NCI-H2029 (cell line): ENCODE measurements at regions not wholly inside any gene's neighbourhood (a gene's known extent, or its start where the extent isn't known, plus 50 kb on each side); places are given as distances from the start of the nearest gene placed in this dataset.
"Not testable (repeated sequence)": the region's sequence is repeated elsewhere in the genome, so short reads cannot be mapped to it uniquely, and the experiment has no call there.

Experiments
- DNase-seq: peaks from one replicate; lab custom pipeline; 2025; lab: John Stamatoyannopoulos, UW

DNA sequence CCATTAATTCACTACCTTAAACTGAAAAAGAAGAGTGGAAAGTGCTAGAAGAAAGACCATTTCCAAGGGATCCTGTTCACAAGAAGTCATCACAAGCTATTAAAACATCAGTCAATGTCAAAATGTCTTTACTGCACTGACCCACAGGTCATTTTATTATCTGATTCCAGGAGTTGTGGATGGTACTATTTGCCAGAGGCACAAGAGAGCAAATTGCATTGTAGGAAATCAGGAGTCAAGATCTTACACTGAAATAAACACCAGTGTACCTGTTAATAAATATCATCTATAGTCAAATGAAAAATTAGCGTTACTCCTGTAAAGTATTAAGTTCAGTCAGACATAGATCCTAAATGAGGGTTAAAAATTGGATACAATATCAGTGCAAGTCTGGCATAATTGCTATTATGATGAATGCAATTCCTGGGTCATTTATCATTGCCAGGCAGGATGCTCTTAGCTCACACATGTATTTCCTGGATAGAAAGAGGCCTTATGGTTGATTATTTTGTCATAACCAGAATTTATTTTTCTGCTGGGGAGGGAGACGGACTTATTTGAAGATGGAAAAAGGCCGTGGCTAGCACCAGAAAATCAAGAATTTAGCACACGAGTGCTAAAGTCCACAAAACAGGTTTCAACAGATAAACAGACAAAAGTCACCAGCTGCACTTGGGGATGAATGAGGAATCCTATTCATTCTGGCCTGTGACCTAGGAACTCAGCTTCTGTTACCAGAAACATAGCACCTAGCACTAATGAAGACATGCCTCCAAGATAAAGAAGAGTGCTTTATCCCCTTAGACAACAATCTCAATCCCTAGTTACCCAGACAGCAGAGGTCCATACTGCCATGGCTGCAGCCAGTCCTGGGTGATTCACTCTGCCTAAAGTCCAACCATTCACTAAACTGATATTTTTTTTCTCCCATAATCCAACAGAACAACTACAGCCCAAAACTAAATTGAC, 683.1 kb upstream of the POM121L12 start:
- no peak for DNase-seq

DNA sequence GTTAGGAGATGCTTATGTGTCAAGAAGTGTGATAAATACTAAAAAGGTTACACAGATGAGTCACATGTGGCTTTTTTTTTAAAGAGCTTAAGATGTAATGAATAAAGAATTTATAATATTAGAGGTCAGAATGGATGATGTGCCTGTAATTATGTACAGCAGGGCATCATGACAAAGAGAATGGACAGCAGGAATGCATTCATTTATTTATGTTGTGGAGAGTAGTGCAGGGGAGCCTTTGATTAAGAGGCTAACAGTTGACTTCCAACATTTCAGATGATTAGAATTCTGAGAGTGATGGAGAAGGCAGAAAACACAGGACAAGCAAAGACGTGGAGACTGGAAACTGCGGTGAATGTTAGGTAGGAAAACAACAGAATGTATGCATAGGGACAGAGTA, 691.4 kb upstream of the POM121L12 start:
- no peak for DNase-seq

DNA sequence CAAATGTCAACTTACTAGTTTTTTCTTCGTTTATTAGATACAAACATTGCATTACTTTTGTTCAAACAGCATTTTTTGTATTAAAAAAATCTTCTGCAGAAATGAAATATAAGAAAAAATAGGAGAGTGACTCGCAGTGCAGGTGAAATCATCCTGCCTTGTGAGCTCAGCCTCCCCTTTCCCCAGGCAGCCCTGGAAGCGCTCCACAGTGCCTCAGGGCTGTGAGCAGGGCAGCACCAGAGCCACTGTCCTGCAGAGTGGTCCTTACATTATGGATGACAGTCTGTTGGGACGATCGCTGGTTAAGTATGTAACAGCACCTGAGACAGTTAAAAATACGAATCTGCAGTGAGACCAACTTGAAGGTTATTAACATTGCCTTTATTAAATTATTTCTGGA, 695.4 kb upstream of the POM121L12 start:
- no peak for DNase-seq

DNA sequence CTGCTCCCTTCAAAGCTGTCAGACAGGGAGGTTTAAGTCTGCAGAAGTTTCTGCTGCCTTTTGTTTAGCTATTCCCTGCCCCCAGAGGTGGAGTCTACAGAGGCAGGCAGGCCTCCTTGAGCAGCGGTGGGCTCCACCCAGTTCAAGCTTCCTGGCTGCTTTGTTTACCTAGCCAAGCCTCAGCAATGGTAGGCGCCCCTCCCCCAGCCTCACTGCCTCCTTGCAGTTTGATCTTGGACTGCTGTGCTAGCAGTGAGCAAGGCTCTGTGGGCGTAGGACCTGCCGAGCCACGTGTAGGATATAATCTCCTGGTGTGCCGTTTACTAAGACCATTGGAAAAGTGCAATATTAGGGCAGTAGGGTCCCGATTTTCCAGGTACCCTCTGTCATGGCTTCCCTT, 707.1 kb upstream of the POM121L12 start:
- DNase-seq: not testable (repeated sequence)

DNA sequence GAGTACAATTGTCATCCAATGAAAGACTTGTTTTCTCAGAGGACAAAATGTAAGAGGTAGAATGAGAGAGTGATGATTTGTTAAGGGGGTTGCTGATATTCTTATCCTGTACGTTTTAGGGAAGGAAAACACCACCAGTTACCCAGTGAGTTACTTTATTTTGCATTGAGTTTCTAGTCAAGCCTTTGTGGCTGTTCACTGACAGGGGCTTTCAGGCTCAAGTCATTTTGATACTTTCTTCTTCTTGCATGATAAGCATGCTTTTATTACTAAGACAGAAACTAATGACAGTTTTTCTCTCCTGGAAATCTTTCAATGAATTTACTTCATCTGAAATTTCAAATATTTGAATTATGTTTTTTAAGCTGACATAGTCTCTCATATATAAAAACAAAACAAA, 710.2 kb upstream of the POM121L12 start:
- no peak for DNase-seq

DNA sequence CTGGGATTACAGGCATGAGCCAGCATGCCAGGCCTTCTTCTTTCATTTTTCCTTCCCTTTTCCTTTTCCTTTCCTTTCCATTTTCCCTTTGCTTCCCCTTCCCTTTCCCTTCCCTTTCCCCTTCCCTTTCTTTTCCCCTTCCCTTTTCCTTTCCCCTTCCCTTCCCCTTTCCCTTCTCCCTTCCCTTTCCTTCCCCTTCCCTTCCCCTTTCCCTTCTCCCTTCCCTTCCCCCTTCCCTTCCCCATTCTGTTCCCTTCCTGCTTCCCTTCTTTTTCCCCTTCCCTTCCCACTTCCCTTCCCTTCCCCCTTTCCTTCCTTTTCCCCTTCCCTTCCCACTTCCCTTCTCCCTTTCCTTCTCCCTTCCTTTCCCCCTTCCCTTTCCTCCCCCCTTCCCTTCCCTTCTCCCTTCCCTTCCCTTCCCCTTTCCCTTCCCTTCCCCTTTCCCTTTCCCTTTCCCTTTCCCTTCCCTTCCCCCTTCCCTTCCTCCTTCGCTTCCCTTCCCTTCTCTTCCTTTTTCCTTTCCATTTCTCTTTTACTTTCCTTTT, 712.2 kb upstream of the POM121L12 start:
- no peak for DNase-seq

DNA sequence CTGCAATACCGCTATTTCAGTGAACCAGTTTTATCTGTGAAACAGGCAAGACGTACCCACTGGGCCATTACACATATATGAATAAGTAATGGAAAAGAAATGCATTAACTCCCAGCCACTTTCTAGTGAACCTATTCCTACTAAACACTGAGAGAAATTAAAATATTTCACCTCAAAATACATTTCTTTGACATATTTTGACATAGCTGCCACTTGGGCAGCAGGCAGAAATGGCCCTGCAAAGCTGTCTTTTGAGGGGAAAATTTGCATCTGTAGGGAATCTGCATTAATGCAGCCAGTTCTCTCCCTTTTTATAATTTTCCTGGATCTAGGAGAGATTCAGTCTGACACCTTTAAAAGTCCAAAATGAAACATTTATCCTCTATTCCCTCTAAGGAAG, 714.8 kb upstream of the POM121L12 start:
- no peak for DNase-seq

DNA sequence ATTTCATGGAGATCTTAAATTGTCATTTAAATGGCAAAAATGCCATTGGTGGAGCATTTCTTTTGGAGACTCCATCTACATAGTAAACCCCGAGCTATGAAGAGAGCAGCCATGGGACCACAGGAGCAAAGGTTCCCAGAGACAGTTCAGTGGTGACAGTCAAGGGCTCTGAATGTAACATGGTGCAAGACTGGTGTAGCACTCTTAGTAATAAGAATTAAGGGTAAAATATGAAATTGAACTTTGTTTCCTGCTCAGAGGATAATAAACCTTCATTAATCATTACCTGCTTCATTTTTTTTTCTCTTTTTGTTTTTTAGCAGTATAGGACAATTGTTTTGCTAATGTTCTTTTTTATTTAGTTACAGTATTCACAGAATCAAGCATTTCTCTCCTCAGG, 717.5 kb upstream of the POM121L12 start:
- DNase-seq: no peak

DNA sequence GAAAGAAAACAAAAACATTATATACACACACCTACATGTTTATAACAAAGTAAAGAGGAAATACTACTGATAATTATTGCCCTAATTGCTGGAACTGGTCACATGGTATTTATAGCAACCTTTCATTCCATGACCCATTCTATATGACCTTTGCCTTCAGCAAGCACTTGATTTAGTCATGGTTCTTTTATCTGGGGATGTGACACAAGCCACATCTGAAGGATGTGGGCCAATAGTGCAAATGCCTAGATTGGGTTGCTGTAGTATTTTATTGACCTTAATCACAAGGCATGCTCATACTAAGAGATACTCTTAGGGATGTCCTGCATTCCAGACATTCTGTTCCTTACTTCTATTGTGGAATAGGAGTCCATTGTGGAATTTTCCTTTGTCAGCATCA, 723.5 kb upstream of the POM121L12 start:
- no peak for DNase-seq

DNA sequence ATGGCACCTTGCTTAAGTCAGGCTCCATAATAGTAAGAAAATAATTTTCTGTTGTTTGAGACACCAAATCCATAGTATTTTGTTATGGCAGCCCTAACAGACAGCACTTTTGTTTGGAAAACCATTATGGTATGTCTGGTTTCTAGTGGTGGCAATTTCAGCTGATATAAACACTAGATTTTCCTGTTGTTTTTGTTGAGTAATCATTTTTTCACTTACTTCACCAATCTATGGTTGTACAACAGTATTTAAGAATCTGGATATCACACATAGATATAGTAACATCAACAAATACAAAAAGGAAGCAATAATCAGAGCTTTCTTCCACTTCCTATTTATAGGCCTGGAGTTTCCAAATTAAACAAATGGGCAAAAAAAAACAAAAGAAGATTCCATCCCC, 725.8 kb upstream of the POM121L12 start:
- no peak for DNase-seq

DNA sequence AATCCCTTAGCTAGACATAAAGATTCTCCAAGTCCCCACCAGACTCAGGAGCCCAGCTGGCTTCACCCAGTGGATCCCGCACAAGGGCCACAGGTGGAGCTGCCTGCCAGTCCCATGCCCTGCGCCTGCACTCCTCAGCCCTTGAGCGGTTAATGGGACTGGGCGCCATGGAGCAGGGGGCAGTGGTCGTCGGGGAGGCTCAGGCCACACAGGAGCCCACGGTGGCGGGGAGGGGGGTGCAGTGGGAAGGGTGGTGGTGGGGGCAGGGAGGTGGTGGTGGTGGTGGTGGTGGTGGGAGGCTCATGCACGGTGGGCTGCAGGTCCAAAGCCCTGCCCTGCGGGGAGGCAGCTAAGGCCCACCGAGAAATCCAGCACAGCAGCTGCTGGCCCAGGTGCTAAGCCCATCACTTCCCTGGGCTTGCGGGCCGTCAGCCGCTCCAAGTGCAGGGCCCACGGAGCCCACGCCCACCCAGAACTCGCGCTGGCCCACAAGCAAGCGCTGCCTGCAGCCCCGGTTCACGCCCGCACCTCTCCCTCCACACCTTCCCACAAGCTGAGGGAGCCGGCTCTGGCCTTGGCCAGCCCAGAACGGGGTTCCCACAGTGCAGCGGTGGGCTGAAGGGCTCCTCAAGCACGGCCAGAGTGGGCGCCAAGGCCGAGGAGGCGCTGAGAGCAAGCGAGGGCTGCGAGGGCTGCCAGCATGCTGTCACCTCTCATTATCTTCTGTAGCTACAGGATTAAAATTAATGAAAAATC, 732.5 kb upstream of the POM121L12 start:
- DNase-seq: no peak

DNA sequence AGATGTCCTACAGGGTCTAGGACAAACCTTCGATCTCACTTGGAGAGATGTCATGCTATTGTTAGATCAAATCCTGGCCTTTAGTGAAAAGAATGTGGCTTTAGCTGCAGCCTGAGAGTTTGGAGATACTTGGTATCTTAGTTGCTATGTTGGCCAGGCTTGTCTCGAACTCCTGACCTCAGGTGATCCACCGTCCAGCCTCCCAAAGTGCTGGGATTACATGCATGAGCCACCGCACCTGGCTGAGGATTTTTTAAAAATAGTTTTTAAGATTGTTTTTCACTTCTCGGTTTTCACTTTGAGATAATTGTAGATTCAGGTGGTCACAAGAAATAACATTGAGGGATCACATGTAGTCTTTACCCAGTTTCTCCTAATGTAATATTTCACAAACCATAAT, 738.3 kb upstream of the POM121L12 start:
- DNase-seq: no peak

DNA sequence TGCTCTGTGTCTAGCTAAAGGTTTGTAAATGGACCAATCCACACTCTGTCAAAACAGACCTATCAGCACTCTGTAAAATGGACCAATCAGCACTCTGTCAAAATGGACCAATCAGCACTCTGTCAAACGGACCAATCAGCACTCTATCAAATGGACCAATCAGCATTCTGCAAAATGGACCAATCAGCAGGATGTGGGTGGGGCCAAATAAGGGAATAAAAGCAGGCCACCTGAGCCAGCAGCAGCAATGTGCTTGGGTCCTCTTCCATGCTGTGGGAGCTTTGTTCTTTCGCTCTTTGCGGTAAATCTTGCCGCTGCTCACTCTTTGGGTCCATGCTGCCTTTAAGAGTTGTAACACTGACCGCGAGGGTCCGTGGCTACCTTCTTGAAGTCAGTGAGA, 740.5 kb upstream of the POM121L12 start:
- no peak for DNase-seq

DNA sequence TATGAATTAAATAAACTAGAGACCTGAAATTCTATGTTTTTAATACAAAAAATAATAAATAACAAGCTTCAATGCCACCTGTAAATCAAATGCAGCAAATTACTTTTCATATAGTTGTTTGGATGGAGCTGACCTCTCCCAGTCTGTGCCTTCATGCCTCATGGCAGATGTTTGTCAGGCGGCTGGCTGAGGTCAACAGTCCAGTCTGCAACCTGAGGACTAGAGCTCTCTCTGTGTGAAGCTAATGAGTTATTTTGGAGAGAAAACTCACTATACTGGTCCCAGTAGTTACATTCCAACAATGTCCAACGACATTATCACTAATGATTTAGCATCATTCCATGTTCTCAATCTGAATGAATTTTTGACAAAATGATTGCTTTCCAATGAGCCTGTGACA, 746.2 kb upstream of the POM121L12 start:
- DNase-seq: no peak

DNA sequence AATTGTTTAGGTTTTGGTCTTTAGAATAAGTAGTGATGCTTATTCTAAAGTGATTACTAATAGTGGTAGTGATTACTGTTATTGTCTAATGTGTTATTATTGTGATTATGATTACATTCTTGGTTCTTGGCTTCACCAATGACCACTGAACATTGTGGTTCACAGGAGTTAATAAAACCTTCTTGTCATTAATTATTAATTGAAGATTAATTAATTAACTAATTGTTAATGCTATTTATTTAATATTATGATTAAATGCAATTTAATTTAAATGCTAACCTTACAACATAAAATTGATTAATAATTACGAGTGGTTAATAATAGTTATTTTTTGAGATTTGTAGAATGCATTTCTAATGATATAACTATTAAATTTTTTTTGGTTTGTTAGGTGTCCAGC, 747.7 kb upstream of the POM121L12 start:
- DNase-seq: no peak

DNA sequence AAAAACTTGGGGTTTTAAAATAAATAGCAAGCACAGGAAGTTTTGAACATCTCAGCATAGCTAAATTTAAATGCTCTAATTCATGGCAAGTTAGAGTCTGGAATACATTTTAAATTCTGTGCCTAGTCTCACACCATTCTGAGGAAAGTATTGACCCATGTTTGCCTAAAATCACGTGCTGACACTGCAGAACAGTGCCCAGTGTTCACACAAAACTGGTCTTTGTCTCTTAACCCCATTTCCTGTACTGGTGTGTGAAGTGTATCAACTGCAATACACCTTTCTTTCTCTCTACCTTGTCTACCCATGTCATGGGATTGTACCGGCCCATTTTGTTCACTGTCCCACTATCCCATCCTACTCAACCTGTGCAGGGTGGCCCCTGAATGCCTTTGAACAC, 749.7 kb upstream of the POM121L12 start:
- DNase-seq: no peak

DNA sequence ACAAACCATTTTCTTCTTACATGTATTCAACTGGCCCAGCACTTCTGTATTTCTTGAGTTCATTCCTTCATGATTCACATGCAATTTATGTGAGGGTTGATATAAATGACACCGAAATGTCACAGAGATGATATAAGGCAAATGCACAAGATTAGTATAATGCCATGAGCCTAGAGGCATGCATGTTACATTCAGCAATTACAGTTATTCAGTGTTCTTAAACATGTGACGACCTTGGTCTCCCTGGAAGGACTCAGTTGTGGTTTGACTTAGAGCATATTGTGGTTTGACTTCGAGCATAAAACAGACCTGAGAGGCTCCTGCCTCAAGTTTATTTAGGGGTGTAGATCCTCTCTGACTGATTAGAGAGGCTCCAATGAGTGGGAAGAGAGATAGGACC, 752.1 kb upstream of the POM121L12 start:
- DNase-seq: no peak

DNA sequence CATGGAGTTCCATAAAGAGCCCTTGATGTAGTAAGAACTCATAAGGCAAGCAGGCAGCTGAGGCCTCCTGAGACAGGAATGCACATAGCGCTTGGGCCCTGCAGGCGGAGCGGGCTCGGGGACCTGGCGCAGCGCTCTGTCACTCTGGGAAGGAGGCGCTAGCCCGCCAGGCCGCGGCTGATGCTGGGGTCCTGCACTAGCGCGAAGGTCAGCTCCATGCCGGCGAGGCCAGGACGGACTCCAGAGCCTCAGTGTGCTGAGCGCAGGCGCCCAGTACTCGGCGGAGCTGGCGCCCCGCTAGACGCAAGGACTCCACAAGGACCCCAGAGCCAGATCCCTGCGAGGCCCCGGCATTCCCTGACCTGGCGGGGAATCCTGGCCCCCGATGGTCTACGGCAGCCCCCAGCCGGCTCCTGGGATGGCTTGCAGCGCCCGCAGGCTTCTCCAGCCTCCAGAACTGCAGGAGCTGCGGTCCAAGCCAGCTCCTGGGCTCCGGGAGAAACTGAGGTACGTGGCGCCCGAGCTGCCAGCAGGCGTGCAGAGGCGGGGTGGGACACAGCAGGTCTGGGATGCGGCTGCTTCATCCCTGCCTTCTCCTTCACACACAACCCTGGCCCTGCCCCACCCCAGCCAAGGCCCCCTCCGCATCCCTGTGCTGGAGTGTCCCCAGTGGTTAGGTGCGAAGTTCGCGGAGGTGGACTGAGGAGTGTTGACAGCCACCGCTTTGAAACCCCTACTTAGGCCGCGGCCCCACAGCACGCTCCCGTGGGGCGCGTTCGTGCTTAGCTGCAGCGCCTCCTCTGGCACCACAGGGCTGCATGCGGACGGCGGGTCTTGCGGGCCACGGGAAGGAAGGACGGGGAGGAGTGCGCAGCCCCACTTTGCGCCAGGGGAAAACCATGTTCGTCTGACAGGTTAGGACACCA, 761.5 kb upstream of the POM121L12 start:
- no peak for DNase-seq

DNA sequence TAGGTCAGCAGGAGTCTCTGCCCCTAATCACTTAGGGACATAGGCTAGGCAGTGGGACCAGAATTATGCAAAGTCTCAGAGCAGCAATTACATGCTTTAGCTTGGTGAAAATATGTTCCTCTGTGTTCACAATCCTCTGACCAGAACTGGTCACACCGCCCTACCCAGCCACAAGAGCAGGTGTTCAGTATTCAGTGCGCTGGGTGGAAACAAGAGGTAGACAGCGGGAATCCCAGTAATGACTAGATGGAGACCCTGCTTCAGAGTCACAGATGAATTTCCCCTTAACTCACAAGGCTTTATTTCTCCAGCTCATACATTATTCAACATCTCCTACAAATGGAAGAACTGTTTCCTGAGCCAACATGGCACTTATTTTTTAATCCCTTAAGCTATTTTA, 763.7 kb upstream of the POM121L12 start:
- DNase-seq: no peak

DNA sequence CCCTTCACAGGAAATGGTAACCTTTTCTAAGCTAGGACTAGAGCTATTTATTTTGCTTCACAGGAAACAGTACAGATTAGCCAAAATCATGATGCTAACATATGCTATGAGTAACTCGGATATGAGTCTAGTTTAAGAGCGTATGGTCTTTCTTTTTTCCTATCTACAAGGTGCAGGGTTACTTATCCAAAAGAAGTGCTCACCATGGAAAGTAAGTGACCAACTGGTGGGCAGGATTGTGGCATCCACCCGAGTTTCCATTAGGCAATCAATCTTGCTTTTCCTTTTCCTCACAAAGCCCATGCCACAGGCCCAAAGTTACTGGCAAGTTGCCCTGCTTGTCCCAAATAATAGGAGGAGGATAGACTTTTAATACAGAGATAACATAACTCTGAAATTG, 765.1 kb upstream of the POM121L12 start:
- no peak for DNase-seq

DNA sequence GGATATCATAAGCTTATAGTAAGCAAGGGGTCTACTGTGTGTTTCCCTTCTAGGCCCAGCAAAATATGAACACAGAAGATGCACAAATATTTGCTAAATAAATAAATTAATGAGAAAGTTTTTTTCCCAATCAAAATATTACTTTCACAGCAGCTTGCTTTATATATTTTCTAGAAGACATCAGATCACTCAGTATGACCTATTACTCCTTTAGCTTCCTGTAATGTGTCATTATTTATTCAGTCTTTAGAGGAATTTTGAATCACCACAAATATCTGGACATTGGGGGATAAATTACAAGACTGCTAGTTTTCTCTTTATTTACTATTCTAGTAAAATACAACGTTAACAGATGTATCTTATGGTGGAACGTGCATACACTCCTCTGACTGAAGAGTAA, 765.8 kb upstream of the POM121L12 start:
- no peak for DNase-seq

DNA sequence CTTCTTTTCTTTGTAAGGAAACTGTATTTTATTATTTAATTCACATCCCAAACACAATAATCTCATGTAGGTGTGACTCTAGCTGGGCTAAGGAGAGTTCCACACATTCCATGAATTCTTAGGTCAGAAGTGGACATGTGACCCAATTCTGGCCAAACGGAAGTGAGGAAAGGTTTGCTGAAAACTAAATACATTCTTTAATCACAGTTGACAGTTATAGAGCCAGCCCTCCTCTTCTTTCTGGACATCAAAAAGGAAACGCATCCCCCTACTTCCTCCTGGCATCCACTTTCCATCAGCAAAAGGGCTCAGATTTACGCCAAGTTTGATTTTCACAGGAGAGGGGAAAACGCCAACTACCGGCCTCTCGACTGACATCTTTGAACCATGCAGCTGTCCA, 774.4 kb upstream of the POM121L12 start:
- DNase-seq: no peak
